Kasumi-1 (cell line): ENCODE measurements at regions not wholly inside any gene's neighbourhood (a gene's known extent, or its start where the extent isn't known, plus 50 kb on each side); places are given as distances from the start of the nearest gene placed in this dataset.

ENCODE experiments used
- DNase-seq, 2 experiments: peaks; one replicate each; lab custom pipeline; 2025; lab: John Stamatoyannopoulos, UW

- DNase-seq: no peak
Observed at GRCh38 chr1:221469476-221469875, 272.4 kb downstream of the DUSP10 start.

- no peak for DNase-seq
Observed at GRCh38 chr1:221470000-221470698, 271.7 kb downstream of the DUSP10 start.

GRCh38 chr1:221473411-221473810, 268.5 kb downstream of the DUSP10 start:
- DNase-seq: no peak

- no peak for DNase-seq
Observed at GRCh38 chr1:221477252-221477651, 264.6 kb downstream of the DUSP10 start.

GRCh38 chr1:221478050-221478949, 263.6 kb downstream of the DUSP10 start:
- DNase-seq: peak; percentile 73 to 75

GRCh38 chr1:221487781-221488524, 253.9 kb downstream of the DUSP10 start:
- DNase-seq: no peak

- no peak for DNase-seq
Observed at GRCh38 chr1:221488550-221488949, 253.3 kb downstream of the DUSP10 start.

- no peak for DNase-seq
Observed at GRCh38 chr1:221494670-221495069, 247.2 kb downstream of the DUSP10 start.

GRCh38 chr1:221497046-221497445, 244.8 kb downstream of the DUSP10 start:
- no peak for DNase-seq

- DNase-seq: no peak
Observed at GRCh38 chr1:221503268-221503667, 238.6 kb downstream of the DUSP10 start.

GRCh38 chr1:221509575-221510355, 232.1 kb downstream of the DUSP10 start:
- DNase-seq: no peak

GRCh38 chr1:221510793-221511503, 230.9 kb downstream of the DUSP10 start:
- no peak for DNase-seq

GRCh38 chr1:221511797-221512196, 230.1 kb downstream of the DUSP10 start:
- no peak for DNase-seq

GRCh38 chr1:221514806-221515205, 227.1 kb downstream of the DUSP10 start:
- DNase-seq: no peak

- DNase-seq: no peak
Observed at GRCh38 chr1:221515496-221515895, 226.4 kb downstream of the DUSP10 start.

- no peak for DNase-seq
Observed at GRCh38 chr1:221517961-221518360, 223.9 kb downstream of the DUSP10 start.

- no peak for DNase-seq
Observed at GRCh38 chr1:221520250-221520649, 221.6 kb downstream of the DUSP10 start.

GRCh38 chr1:221521686-221522085, 220.2 kb downstream of the DUSP10 start:
- DNase-seq: no peak

GRCh38 chr1:221522529-221522940, 219.4 kb downstream of the DUSP10 start:
- DNase-seq: no peak

- DNase-seq: no peak
Observed at GRCh38 chr1:221525749-221526148, 216.1 kb downstream of the DUSP10 start.

GRCh38 chr1:221527302-221527701, 214.6 kb downstream of the DUSP10 start:
- no peak for DNase-seq
